H9 (cell line): ENCODE measurements at regions not wholly inside any gene's neighbourhood (a gene's known extent, or its start where the extent isn't known, plus 50 kb on each side); places are given as distances from the start of the nearest gene placed in this dataset.

Source experiments
- DNase-seq: peaks from one replicate; pipeline ENCODE4 v3.0.0-alpha.2; 2017
- H2AFZ ChIP-seq: one replicate; pipeline ENCODE4 v1.6.1; 2013; ENCODE audit warnings: mild to moderate bottlenecking, low read length, control low read depth, moderate library complexity
- H2AK5ac ChIP-seq: 2 replicates; pipeline ENCODE4 v1.6.1; 2013; ENCODE audit warnings: low read length, control low read depth, mixed read lengths; ENCODE audit not compliant: insufficient read length
- H2BK120ac ChIP-seq: one replicate; pipeline ENCODE4 v1.6.1; 2013; ENCODE audit warnings: low read depth, mild to moderate bottlenecking, low read length, control low read depth, inconsistent platforms; ENCODE audit not compliant: poor library complexity, severe bottlenecking
- H2BK12ac ChIP-seq: 2 replicates; pipeline ENCODE4 v1.6.1; 2013; ENCODE audit warnings: low read length, control low read depth, mixed read lengths, low read depth; ENCODE audit not compliant: insufficient read length
- H2BK15ac ChIP-seq: 2 replicates; pipeline ENCODE4 v1.6.1; 2013; ENCODE audit warnings: low read depth, low read length, control low read depth
- H2BK20ac ChIP-seq: one replicate; pipeline ENCODE4 v1.6.1; 2013; ENCODE audit warnings: low read depth, mild to moderate bottlenecking, low read length, control low read depth, inconsistent platforms; ENCODE audit not compliant: poor library complexity, severe bottlenecking
- H2BK5ac ChIP-seq: 2 replicates; pipeline ENCODE4 v1.6.1; 2013; ENCODE audit warnings: low read length, control low read depth, mixed read lengths; ENCODE audit not compliant: insufficient read length
- H3K14ac ChIP-seq: 2 replicates; pipeline ENCODE4 v1.6.1; 2013; ENCODE audit warnings: low read length, control low read depth; ENCODE audit not compliant: insufficient read depth
- H3K18ac ChIP-seq: 2 replicates; pipeline ENCODE4 v1.6.1; 2013; ENCODE audit warnings: low read depth, mild to moderate bottlenecking, mixed read lengths, low read length, control low read depth; ENCODE audit not compliant: insufficient read length
- H3K23ac ChIP-seq: 2 replicates; pipeline ENCODE4 v1.6.1; 2013; ENCODE audit warnings: low read length, control low read depth, mixed read lengths, low read depth; ENCODE audit not compliant: insufficient read length
- H3K23me2 ChIP-seq: 2 replicates; pipeline ENCODE4 v1.6.1; 2013; ENCODE audit warnings: low read depth, mild to moderate bottlenecking, mixed read lengths, low read length, control low read depth; ENCODE audit not compliant: insufficient read length, poor library complexity, severe bottlenecking
- H3K27ac ChIP-seq: 2 replicates; pipeline ENCODE4 v1.5.1; 2013; ENCODE audit warnings: low read length, control low read depth, mixed read lengths, low read depth; ENCODE audit not compliant: insufficient read length
- H3K27me3 ChIP-seq: 2 replicates; pipeline ENCODE4 v1.6.1; 2013; ENCODE audit warnings: low read length, control low read depth, inconsistent platforms; ENCODE audit not compliant: insufficient read depth
- H3K4ac ChIP-seq: 2 replicates; pipeline ENCODE4 v1.6.1; 2013; ENCODE audit warnings: low read depth, mild to moderate bottlenecking, control low read depth, inconsistent platforms, low read length, moderate library complexity
- H3K4me1 ChIP-seq: 2 replicates; pipeline ENCODE4 v1.6.1; 2013; ENCODE audit warnings: low read length, control low read depth, inconsistent platforms; ENCODE audit not compliant: insufficient read depth
- H3K4me2 ChIP-seq: 2 replicates; pipeline ENCODE4 v1.6.1; 2013; ENCODE audit warnings: low read length, control low read depth, mixed read lengths; ENCODE audit not compliant: insufficient read length, insufficient read depth
- H3K56ac ChIP-seq: 2 replicates; pipeline ENCODE4 v1.6.1; 2013; ENCODE audit warnings: low read depth, mild to moderate bottlenecking, mixed read lengths, low read length, control low read depth; ENCODE audit not compliant: insufficient read length
- H3K79me1 ChIP-seq: 2 replicates; pipeline ENCODE4 v1.6.1; 2013; ENCODE audit warnings: low read depth, mild to moderate bottlenecking, moderate library complexity, low read length, control low read depth, inconsistent platforms; ENCODE audit not compliant: insufficient read depth, poor library complexity, severe bottlenecking
- H3K79me2 ChIP-seq: 2 replicates; pipeline ENCODE4 v1.6.1; 2013; ENCODE audit warnings: low read length, control low read depth, inconsistent platforms; ENCODE audit not compliant: insufficient read depth
- H3K9ac ChIP-seq: 2 replicates; pipeline ENCODE4 v1.6.1; 2013; ENCODE audit warnings: low read length, control low read depth, mixed read lengths; ENCODE audit not compliant: insufficient read length; ENCODE audit errors: extremely low read depth
- H3K9me3 ChIP-seq: one replicate; pipeline ENCODE4 v1.6.1; 2013; ENCODE audit warnings: low read depth, low read length, inconsistent platforms; ENCODE audit not compliant: control insufficient read depth
- H3T11ph ChIP-seq: one replicate; pipeline ENCODE4 v1.6.1; 2013; ENCODE audit warnings: mild to moderate bottlenecking, low read length, control low read depth, inconsistent platforms
- H4K20me1 ChIP-seq: one replicate; pipeline ENCODE4 v1.6.1; 2013; ENCODE audit not compliant: control insufficient read depth, insufficient read length, insufficient read depth
- H4K5ac ChIP-seq: 2 replicates; pipeline ENCODE4 v1.6.1; 2013; ENCODE audit warnings: low read depth, mild to moderate bottlenecking, mixed read lengths, low read length, control low read depth; ENCODE audit not compliant: insufficient read length
- H4K8ac ChIP-seq: replicated peaks from 2 replicates; pipeline ENCODE4 v1.6.1; 2013; ENCODE audit warnings: low read length, control low read depth, mixed read lengths, low read depth; ENCODE audit not compliant: insufficient read length
- H4K91ac ChIP-seq: 2 replicates; pipeline ENCODE4 v1.6.1; 2013; ENCODE audit warnings: low read depth, mild to moderate bottlenecking, moderate library complexity, mixed read lengths, low read length, control low read depth; ENCODE audit not compliant: insufficient read length
- H3K27ac Mint-ChIP-seq, 3 experiments: 2 replicates in 2 of 3; 3 replicates in 1 of 3; pipeline ENCODE4 v1.8.0; 2020 to 2021; ENCODE audit warnings: mixed read lengths in 3 of 3, mild to moderate bottlenecking in 1 of 3, moderate library complexity in 1 of 3
- H3K27me3 Mint-ChIP-seq: 2 replicates; pipeline ENCODE4 v1.8.0; 2021; ENCODE audit warnings: low read depth, mild to moderate bottlenecking, moderate library complexity, mixed read lengths
- H3K36me3 Mint-ChIP-seq, 3 experiments: 2 replicates in 2 of 3; 3 replicates in 1 of 3; pipeline ENCODE4 v1.8.0; 2020 to 2021; ENCODE audit warnings: low read depth in 3 of 3, mixed read lengths in 3 of 3; ENCODE audit not compliant: insufficient read depth in 1 of 3
- H3K4me1 Mint-ChIP-seq, 2 experiments: 2 replicates each; pipeline ENCODE4 v1.8.0; 2020; ENCODE audit warnings: mixed read lengths in 2 of 2
- H3K4me3 Mint-ChIP-seq, 2 experiments: 2 replicates in 1 of 2; 3 replicates in 1 of 2; pipeline ENCODE4 v1.8.0; 2020 to 2021; ENCODE audit warnings: mild to moderate bottlenecking in 2 of 2, mixed read lengths in 2 of 2, moderate library complexity in 1 of 2
- H3K9me3 Mint-ChIP-seq, 2 experiments: 2 replicates in 1 of 2; 3 replicates in 1 of 2; pipeline ENCODE4 v1.8.0; 2020; ENCODE audit warnings: mild to moderate bottlenecking in 2 of 2, mixed read lengths in 2 of 2, moderate library complexity in 1 of 2
- WGBS: extraction: QIAGEN DNeasy Blood & Tissue Kit; methylation state at CpG from one replicate; pipeline ENCODE4 v1.1.7; 2013; ENCODE audit warnings: missing lambda C conversion rate, low lambda C conversion rate, mixed read lengths; ENCODE audit not compliant: insufficient read length; ENCODE audit errors: extremely low coverage; 5-methylcytosine and 5-hydroxymethylcytosine counted together
- TF ChIP-seq, protein P1 (sequence below): fragments of 200-600 bp; sonication (generic); conservative IDR thresholded peaks from 3 replicates; pipeline ENCODE4 v1.8.0; 2021; ENCODE audit warnings: antibody characterized with exemption, mild to moderate bottlenecking

DNA sequence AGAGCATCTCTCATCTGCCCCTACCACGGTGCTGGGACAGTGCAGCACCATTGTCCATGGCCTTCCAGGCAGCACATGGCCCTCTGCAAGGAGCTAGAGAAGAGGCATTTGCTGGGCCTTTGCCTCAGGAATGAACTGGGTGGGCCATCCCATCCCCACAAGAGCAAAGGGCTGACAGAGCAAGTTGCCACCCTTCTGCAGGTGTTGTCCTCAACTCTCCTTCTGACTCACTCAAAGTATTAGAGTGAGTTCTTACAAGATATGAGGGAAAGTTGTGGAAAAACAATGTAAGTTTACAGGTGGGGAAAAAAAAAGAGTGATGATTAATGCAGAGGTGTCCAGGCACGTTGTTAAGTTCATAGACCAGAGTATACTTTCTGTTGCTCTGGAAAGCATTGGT lies 261.2 kb downstream of the SKIDA1 start:
- no peaks in the 10 kb centered on the region for H4K20me1 ChIP-seq
- H3K23me2 ChIP-seq, result no peaks in the 10 kb centered on the region
- H3K27me3 ChIP-seq, result no peaks in the 10 kb centered on the region; the same call in 1 of the 2 replicates
- Mint-ChIP-seq H3K4me3 (no peak overlapping the region), H3K4me1 (peaks cover 23 to 25% of the 10 kb centered on the region in 2 experiments), H3K27ac (no peak overlapping the region), H3K9me3 (peaks cover 3 to 4% of the 10 kb centered on the region in 2 experiments; a peak in 3 of 5 replicates), H3K36me3 (peaks cover 2 to 14% (median 10%) of the 10 kb centered on the region in 3 experiments; a peak in 5 of 7 replicates), H3K27me3 (no peaks in the 10 kb centered on the region)
- H3K4ac ChIP-seq, result no peak overlapping the region
- no peak overlapping the region for H4K5ac ChIP-seq
- H4K91ac ChIP-seq, result no peak overlapping the region
- no peak overlapping the region for H3K4me2 ChIP-seq
- H2AFZ ChIP-seq, result no peak overlapping the region
- no peak for DNase-seq
- TF ChIP-seq, protein P1, sequence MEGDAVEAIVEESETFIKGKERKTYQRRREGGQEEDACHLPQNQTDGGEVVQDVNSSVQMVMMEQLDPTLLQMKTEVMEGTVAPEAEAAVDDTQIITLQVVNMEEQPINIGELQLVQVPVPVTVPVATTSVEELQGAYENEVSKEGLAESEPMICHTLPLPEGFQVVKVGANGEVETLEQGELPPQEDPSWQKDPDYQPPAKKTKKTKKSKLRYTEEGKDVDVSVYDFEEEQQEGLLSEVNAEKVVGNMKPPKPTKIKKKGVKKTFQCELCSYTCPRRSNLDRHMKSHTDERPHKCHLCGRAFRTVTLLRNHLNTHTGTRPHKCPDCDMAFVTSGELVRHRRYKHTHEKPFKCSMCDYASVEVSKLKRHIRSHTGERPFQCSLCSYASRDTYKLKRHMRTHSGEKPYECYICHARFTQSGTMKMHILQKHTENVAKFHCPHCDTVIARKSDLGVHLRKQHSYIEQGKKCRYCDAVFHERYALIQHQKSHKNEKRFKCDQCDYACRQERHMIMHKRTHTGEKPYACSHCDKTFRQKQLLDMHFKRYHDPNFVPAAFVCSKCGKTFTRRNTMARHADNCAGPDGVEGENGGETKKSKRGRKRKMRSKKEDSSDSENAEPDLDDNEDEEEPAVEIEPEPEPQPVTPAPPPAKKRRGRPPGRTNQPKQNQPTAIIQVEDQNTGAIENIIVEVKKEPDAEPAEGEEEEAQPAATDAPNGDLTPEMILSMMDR, result no peak
- no peak overlapping the region for H2BK120ac ChIP-seq
- H3K56ac ChIP-seq, result no peak overlapping the region
- H3K9ac ChIP-seq, result no peak overlapping the region
- H3K23ac ChIP-seq, result no peak overlapping the region
- peaks cover 7% of the 10 kb centered on the region; the same call in 1 of the 2 replicates for H3K4me1 ChIP-seq
- H2BK12ac ChIP-seq, result no peak overlapping the region
- no peak overlapping the region for H4K8ac ChIP-seq
- no peak overlapping the region for H2BK20ac ChIP-seq
- no peak overlapping the region for H3T11ph ChIP-seq
- no peak overlapping the region for H3K14ac ChIP-seq
- no CpG with 5 or more reads among the region's 2 CpGs for WGBS
- H2BK5ac ChIP-seq, result no peak overlapping the region
- H3K18ac ChIP-seq, result no peak overlapping the region
- no peaks in the 10 kb centered on the region for H3K79me2 ChIP-seq
- H2AK5ac ChIP-seq, result no peak overlapping the region
- no peak overlapping the region; the same call in 1 of the 2 replicates for H2BK15ac ChIP-seq
- H3K9me3 ChIP-seq, result no peaks in the 10 kb centered on the region
- H3K27ac ChIP-seq, result no peak overlapping the region
- no peaks in the 10 kb centered on the region for H3K79me1 ChIP-seq
